AG09309 (cell line): ENCODE measurements at regions not wholly inside any gene's neighbourhood (a gene's known extent, or its start where the extent isn't known, plus 50 kb on each side); places are given as distances from the start of the nearest gene placed in this dataset.

Source experiments
- DNase-seq: peaks from one replicate; pipeline ENCODE4 v3.0.0-alpha.2; 2010; ENCODE audit warnings: low read depth
- H3K4me3 ChIP-seq: 2 replicates; pipeline ENCODE4 v1.5.1; 2011; ENCODE audit warnings: mild to moderate bottlenecking, low read depth, low read length, moderate library complexity; ENCODE audit not compliant: control insufficient read depth
- TF ChIP-seq, protein P1 (sequence below): IDR thresholded peaks from 2 replicates; pipeline ENCODE4 v1.5.1; 2011; ENCODE audit warnings: mild to moderate bottlenecking, low read depth, low read length, inconsistent platforms; ENCODE audit not compliant: insufficient read depth, control insufficient read depth; ENCODE audit errors: missing control alignments

- H3K4me3 ChIP-seq, result no peak overlapping the region
- no peak for DNase-seq
- TF ChIP-seq, protein P1, sequence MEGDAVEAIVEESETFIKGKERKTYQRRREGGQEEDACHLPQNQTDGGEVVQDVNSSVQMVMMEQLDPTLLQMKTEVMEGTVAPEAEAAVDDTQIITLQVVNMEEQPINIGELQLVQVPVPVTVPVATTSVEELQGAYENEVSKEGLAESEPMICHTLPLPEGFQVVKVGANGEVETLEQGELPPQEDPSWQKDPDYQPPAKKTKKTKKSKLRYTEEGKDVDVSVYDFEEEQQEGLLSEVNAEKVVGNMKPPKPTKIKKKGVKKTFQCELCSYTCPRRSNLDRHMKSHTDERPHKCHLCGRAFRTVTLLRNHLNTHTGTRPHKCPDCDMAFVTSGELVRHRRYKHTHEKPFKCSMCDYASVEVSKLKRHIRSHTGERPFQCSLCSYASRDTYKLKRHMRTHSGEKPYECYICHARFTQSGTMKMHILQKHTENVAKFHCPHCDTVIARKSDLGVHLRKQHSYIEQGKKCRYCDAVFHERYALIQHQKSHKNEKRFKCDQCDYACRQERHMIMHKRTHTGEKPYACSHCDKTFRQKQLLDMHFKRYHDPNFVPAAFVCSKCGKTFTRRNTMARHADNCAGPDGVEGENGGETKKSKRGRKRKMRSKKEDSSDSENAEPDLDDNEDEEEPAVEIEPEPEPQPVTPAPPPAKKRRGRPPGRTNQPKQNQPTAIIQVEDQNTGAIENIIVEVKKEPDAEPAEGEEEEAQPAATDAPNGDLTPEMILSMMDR, result no peak
Observed at GRCh38 chr1:221148660-221149059, 269.4 kb downstream of the HLX start.

DNA sequence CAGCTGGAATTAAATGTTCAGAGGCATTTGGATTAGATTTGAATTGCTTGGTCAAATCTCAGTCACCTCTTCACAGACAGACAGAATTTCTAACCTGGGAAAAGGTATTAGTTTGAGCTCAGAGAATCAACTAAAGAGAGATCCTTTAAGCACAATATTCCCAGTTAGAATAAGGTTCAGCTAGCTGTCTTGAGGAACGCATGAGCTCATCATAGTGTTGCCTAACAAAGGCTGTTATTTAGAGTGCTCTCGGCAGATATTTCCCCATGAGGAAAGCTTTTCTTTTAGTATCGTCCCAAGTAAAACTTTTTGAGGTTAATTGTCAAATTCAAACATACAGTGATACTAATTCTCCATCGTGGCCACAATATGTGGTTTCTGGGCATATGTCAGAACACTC lies 269.9 kb downstream of the HLX start:
- DNase-seq, result no peak

GRCh38 chr1:221149555-221150075 lies 270.4 kb downstream of the HLX start:
- no peak for DNase-seq
- H3K4me3 ChIP-seq, result no peak overlapping the region
- TF ChIP-seq, protein P1, result no peak

More for the DNA sequence above, 269.9 kb downstream of the HLX start:
- TF ChIP-seq, protein P1, result no peak
- no peak overlapping the region for H3K4me3 ChIP-seq

- TF ChIP-seq, protein P1, result no peak
- no peak overlapping the region for H3K4me3 ChIP-seq
- no peak for DNase-seq
Observed at GRCh38 chr1:221150996-221151395, 271.8 kb downstream of the HLX start.

- no peak for DNase-seq
- TF ChIP-seq, protein P1, result no peak
- H3K4me3 ChIP-seq, result no peak overlapping the region
Observed at GRCh38 chr1:221154932-221155331, 275.7 kb downstream of the HLX start.

DNA sequence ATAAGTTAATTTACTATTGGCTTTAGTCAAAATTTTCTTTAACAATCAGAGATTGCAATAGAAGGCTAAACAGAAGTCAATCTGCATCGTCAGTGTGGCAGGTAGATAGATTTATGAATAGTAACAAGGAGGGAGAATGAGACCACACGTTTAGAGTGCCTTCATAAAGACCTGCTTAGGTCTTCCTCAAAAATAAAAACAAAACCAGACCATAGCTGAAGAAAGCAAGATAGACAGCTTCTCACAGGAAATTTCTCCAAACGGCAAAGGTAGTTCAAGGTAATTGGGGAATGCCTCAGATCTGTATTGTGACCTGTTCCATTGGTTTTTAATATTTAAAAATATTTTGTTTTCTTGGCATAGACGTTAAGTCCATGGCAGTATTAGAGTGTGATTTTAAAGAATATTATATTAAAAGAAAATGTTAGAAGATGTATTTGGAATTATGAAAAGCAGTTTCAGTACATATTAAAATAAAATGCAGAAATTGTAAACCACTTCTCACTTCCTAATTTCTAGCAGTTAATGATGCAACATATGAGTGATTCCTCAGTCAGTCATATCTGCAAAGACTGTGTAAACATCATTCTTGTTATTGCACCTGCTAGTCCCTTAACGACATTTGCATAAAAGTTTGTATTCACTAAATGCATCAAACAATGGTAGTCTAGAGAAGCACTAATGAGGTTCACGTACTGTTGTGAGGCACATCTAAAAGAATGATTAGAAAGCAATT lies 278.0 kb downstream of the HLX start:
- no peak overlapping the region for H3K4me3 ChIP-seq
- DNase-seq, result no peak
- TF ChIP-seq, protein P1, result no peak
